GM21360 (cell line): ENCODE measurements at regions not wholly inside any gene's neighbourhood (a gene's known extent, or its start where the extent isn't known, plus 50 kb on each side); places are given as distances from the start of the nearest gene placed in this dataset.

ENCODE experiments used
- ATAC-seq: cut with Tn5 transposase; IDR thresholded peaks from one replicate; pipeline ENCODE4 v1.9.1; 2021; ENCODE audit warnings: mild to moderate bottlenecking, moderate library complexity; ENCODE audit not compliant: unreplicated experiment

DNA sequence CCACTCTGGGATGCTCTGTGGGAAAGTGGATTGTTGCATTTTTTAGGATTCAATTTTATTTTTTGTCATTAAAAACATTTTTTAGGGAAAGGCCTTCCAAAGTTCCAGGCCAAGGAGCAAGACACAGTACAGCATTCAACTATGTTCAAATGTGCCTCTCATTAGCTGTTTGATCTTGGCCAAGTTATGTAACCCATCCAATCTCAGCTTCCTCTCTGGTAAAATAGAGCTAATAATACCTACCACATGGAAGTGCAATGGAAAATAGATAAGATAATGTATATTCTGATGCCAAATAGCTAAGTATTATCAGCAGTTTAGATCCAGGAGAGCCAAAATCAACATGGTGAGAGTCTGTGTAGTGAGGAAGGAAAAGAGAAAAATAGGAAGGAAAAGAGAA, 220.3 kb upstream of the SESN3 start:
- no peak for ATAC-seq

DNA sequence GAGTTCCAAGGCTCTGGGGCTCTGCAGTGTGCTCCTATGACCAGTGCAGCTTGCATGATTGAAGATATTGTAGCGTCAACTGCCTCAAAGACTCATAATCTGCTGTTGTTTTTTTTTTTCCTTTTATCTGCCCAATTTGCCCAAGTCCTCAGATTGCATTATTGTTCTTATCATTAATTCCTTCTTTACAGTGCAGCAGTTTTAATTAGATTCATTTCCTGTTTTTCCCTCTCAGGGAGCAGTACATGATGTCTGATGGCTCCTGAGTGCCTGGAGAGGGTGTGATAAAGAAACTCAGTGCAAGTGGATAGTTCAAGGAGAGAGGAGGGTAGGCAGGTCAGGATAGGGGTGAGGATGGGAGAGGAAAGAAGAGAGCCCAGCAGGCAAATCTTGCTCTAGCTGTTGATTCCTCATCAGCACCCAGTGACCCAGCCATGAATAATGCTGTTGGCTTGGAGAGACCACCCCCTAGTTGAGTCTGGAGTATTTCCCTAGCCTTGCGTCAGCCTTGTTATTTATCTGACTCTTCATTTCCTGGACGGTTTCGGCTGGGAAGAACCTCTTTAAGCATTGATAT, 219.6 kb upstream of the SESN3 start:
- ATAC-seq = no peak

DNA sequence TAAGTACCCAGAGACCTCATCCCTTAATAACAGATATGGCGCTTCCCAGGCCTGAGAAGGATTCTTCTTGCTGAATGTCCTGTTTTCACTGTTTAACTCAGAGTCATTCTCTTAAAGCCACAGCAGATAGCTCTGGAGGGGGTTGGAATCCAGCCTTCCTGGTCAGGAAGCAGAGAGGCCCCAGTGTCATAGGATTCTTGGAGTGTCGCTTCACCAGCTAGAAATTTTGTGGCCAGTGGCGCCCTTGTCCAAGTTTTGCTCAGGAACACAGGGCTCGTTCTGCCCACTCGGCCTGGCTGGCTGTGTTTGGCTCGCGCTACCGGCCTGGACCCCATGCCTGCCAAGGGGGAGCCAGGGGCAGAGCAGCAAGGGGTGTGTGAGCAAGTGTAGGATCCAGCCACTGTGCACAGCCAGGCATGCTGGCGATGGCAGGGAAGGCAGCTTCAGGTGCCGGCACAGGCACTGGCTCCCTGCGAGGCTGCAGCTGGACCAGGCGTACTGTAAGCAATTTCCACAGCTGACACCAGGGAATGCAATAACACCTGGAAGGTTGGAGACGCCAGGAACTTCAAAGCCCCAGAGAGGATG, 214.8 kb upstream of the SESN3 start:
- ATAC-seq = no peak

DNA sequence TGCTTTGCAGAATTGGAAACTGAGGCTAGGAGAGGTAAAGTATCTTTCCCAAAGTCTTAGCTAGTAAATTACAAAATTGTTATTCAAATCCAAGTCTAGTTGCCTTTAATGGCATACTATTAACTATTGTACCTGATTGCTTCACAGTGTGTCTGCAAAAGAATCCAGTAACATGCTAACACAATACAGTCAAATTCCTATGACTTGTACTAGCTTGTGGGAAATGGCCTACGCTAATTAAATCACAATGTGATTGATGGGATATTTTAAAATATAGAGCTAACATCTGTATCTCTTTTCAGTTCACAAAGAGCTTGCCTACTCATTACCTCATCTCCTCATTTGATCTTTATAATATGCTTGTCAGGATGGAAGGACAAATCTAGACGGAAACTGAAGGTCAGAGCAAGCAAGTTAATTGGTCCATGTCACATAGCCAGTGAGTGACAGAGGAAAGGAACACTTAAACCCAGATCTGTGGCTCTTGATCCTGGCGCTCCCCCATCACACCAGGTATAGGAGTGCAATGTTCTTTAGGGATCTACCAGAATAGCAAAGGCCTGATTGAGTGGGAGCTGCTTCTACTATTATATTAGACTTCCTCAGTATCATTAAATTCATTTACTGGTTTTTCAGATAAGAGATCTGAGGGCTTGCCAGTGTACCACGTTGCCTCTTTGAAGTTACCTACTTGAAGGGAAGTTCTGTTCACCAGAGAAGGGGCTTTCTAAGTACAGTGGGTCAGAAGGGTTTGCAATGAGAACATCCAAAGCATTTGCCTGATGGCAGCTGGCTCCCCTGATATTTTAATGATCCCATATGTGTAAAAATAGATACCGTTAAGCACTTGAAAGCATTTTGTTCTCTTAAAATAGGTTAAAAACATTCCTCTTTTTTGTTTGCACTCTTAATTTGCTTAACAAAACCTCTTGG, 213.6 kb upstream of the SESN3 start:
- no peak for ATAC-seq

DNA sequence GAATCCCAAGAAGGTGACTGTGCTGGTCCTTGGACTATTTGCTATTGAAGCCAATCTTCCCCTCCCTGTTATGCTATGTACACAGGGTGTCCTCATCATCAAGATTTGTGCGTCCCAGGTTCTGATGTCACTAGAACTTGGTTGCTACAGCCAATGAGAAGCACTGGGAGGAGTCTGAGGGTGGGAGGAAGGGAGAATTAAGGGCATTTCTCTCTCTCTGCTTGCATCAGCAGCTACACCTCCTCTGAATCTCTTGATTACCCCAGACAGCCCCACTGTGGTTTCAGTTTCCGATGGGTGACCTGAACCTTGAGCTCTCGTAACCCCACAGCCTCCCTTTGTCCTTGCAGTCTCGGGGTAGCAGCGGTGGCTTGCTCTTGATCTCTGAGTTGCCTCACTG, 212.4 kb upstream of the SESN3 start:
- no peak for ATAC-seq

DNA sequence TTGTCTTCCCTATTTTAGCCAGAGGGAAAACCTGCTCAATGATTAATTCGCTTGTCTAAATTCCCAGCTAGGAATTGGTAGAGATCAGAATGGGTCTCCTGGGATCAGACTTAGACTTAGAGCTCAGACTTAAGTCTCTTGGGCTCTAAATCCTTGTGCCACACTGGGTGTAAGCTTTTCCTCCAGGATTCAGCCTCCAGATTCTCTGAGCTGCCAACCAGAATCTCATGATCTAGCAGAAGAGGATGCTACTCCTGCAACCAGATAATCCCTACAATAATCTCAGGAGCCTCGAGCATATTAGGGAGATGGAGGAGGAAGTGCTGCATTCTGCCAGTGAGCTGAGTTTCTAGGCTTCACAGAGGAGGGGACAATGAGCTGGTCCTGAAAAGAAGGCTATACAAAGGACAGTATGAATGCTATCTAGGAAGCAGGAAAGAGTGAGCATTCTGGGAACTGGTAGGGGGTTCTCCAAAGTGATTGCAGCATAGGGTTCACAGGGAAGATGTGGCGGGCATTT, 211.6 kb upstream of the SESN3 start:
- ATAC-seq = no peak

DNA sequence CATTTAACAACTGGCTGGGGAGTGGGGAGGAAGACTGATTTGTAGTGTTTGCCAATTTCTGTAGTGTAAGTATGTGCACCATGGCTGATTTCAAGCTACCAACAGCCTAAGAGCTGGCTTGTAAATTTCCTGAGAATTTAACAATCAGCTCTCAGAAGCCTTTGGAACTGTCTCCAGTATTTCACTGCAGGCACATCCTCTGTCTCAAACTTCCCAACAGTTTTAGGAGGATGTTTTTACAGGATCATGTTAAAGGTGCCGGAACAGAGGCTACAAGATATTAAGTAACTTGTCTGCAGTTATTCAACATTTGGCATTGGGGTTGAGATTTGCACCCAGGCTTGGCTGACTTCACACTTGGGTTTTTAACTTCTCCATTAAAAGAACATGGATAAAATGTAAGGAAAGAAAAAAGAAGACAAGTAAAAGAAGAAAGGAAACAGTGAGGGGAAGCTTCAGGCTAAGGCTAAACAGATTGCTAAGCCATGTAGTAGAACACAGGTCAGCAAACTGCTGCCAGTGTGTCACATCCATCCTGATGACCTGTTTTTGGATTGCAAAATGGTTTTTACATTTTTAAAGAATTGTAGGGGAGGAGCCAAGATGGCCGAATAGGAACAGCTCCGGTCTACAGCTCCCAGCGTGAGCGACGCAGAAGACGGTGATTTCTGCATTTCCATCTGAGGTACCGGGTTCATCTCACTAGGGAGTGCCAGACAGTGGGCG, 204.8 kb upstream of the SESN3 start:
- no peak for ATAC-seq

DNA sequence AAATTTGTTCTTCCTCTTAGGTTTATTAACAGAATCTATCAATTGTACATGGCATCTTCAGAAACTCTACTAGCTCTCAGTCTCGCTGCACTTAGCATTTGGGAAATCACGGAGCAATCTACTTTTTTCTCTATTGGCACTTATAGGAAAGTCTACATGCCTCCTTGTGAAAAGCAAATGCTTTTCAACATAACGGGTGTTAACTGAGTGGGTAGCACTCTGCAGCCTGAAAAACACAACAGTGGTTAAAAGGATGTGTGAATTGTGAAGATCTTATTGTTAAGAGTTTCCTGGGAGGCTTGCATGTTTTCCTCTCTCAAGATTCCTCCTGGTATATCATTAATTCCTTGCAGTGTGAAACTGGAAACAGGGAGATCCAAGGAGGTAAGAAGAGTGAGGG, 204.2 kb upstream of the SESN3 start:
- ATAC-seq = no peak

DNA sequence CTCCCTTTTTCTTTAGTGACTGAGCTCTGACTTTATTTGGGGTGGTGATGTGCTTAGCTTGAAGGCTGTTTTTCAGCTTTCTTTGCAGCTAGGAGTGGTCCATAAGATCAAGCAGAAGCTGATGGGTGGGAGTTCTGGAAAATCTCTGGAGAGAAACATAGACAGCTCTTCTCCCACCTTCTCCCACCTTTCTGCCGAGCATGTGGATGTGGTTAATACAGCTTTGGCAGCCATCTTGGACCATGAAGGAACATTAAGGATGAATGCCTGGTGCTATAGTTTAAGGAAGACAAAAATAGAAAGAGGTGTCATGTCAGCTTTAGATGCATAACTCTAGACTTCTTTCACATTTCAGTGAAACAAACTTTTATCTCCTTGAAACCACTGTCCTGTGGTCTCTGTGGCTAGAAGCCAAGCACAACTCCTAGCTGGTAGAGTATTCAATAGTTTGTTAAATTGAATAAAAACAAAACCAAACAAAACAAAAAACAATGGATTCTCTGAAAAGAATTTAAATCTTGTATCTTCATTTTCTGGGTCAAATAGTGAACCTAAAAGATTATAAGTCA, 203.6 kb upstream of the SESN3 start:
- no peak for ATAC-seq

DNA sequence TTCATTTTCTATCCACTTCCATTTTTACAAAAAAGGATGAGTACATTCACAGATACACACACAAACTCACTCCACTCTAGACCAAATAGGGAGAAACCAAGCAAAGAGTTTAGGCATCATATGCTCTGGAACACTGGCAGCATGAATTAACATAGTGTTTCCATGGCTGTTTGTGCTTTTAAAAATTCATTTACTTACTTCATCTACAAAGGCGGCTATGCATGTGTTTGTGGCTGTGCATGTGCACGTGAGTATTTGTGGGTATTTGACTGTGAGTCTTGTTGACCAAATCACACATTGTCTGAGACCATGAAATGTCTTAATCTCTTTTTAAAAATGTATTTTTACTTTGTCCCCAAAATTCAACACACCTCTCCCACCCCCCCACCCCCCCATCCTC, 203.0 kb upstream of the SESN3 start:
- ATAC-seq = no peak

DNA sequence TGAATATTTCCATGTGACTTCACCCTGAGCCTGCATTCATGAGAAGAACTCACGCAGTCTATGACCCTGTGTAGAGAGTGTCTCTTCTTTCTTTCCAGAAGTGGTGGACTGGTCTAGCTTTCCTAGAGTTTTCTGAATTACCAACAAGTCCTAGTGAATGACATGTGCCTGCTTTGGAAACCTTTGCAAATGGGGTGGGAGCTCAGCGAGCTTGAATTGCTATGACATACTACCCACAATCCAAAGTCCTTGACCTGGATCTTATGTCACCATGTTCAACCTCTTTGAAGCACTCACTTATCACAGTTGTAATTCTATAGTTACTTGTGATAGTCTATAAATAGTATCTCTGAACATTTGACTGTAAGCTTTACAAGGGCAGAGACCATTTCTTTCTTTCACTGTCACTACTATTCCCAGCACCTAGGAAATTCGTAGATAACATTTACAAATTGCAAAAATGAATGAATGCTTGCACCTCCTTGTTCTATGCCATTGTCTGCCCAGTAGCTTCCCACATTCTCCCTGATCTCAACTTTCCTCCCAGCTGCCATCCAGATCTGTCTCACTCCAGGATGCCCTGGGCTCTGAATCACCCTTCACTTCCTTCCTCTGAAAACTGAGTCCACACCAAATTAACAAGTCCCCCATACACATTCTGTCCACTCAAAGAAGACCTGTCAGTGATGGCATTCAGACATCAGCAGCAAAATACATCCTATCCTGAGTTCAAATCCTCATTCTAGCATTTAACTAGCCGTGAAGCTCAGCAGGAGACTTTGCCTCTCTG, 201.9 kb upstream of the SESN3 start:
- no peak for ATAC-seq

DNA sequence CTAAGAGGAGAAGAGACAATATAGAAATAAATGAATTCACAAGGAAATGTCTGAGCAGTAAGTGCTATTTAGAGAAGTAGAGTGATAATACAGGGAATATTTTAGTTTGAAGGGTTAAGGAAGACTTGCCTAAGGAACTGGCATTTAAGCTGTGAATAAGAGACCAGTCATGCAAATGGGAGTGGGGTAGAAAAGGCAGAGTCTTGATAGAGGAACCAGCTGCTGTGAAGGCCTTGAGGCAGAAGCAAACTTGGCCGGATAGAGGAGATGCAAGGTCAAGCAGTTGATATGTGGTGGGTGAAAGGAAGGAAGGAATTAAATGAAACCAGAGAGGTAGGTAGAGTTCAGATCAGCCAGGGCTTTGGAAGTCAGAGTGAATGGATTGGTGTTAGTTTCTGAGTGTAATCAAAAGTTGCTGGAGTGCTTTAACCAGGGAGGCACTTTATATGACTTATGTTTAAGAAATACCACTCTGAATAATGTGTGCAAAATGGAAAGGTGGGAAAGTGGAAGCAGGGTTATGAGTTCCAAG, 198.4 kb upstream of the SESN3 start:
- ATAC-seq = no peak

DNA sequence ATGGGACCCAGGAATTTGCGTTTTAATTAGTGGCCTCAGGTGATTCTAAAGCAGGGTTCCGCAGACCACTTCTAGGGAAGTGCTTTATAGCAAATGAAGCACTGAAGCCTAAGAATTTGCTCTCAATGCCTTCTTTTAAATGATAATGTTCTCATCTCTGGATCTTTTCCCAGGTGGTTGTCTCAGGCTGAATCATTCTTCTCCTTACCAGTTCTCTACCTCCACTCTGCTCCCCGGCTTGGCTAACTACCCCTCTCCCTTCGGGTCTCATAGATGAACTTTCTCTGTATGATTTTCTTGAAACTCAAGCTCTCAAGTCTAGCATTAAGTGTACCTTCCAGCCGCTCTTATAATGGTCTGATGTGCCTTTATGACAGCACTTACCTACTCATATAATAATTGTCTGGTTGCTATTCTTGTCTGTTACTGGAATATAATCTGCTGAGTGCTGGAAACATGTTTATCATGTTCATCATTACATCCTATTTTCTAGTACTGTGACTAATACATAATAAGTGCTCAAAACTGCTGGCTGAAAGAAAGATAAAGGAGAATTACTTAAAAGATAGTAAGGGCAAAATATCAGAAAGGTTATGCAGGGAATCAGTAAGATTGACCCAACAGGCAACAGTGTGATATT, 195.9 kb upstream of the SESN3 start:
- ATAC-seq = no peak

DNA sequence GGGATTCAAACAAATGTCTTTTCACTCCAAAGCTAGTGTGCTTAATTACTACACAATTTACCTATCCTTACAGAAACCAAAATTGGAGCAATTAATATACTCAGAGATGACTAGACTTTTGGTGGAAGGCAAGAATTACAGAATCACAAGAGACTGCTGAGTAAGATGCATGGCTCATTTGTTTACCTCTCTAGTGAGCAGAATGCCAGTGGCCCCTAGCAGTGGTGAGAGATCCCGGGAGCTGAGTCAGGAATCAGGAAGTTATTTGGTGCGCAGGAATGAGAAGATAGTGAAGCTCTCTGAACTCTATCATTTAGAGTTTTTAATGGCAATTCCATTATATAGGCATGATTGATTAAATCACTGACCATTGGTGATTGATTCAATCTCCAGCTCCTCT, 188.9 kb upstream of the SESN3 start:
- no peak for ATAC-seq

DNA sequence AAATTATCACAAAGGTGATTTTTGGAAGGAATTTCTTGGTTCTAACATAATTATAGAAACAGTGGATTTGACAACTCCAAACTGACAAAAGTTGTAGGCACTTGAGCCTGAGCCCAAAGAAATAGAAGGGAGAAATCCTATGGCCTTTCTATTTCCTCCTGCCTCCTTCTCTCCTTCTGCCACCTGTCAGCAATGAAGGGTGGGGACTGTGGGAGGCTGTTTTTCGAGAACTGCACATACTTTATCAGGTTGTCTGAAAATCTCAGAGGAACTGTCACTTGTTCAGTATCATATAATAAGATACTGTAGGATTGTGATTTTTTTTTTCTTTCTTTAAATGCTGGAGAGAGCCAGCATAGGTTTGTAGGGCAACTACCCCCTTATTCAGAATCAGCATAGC, 187.9 kb upstream of the SESN3 start:
- no peak for ATAC-seq

DNA sequence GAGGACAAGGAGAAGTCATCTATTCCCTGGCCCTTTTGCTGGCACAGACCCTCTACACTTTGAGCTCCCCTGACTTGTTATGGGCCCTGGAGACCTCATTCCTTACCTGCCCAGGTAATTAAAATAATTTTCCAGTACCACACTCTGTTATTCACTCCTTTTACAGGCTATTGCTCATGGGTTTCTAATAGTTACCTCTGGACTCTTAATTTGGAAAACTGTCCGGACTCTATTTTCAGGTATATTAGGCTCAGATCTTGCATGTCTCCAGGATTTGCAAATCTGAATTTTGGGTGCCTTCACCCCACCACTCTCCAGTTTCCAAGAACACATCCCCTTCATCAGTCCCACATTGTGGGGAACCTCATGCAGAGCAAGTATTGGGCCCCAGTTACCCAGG, 186.8 kb upstream of the SESN3 start:
- no peak for ATAC-seq

DNA sequence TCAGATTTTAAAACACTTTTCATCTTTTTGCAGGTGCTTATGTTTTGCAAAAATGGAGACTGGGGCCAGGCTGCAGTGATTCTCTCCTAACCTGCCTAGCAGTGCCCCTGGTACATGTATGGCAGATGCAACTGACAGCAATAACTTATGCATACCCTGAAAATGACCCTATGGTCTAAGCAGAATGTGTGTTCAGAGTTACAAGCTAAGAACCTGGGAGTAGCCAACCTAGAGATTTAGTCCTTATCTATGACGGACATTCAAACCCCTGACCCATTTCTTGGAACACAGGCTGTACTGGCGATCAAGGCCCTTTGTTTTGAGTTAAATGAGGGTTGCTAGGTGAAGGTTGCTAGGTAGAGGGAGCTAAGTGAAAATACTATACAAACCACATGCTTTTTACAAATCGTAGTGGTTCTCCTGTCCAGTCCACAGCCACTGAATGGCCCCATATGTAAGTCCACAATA, 184.9 kb upstream of the SESN3 start:
- ATAC-seq = no peak

DNA sequence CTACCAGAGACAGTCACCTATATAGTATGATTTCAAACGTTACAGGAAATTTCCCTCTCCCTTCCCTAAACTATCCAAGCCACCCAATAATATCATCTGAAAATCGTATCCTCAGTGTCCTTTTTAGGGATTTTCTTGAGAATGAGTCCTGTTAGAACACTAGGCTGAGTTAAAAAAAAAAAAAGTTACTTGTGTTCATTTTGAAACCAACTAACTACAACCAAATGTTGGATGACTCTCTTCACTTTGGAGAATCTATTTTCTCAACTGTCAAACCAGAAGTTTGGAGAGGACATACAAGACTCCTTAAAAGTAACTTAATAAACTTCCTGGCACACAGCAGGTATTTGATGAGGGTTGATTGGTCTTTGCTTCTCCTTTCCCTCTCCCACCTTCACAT, 183.2 kb upstream of the SESN3 start:
- ATAC-seq = no peak

DNA sequence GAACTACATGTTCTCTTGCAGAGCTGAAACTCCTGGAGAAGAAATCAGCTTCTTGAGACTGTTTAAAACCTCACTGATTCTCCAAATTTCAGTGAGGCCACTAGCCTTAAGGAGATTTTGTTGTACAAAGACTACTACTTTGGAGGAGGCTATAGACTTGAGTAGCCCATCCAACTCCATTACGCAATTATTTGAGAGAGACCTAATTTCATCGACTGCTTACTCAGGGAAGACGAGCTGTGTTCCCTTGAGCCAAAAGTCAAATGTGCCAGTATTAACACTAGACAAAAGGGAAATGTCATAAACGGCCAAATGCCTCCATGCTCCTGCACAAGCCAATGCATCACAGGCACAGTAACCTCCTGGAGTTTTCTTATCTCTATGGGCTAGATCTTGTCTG, 182.8 kb upstream of the SESN3 start:
- no peak for ATAC-seq
